GM18519 (cell line): ENCODE measurements at regions not wholly inside any gene's neighbourhood (a gene's known extent, or its start where the extent isn't known, plus 50 kb on each side); places are given as distances from the start of the nearest gene placed in this dataset.

ENCODE experiments used
- ATAC-seq: cut with Tn5 transposase; IDR thresholded peaks from one replicate; pipeline ENCODE4 v1.9.1; 2021; ENCODE audit warnings: mild to moderate bottlenecking, moderate library complexity; ENCODE audit not compliant: unreplicated experiment, low FRiP score

DNA sequence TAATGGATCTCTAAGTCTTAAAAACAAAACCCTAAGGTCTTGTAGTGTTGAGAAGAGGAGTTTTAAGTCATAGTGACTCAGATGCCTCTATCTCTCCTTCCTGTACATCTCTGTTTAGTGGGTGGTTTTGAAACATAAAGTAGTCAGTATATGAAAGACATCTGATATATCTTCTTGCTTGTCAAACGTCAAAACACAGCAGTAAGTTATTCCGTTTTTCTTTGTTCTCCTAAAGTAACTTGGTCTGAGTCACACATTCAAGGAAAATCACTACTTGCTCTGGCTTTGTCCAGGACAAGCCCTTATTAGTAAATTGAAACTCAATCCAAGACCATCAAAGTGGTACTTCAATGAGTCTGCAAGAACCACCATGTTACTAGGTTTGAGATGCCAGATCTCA lies 1172.5 kb downstream of the BCL11B start:
- ATAC-seq = no peak

DNA sequence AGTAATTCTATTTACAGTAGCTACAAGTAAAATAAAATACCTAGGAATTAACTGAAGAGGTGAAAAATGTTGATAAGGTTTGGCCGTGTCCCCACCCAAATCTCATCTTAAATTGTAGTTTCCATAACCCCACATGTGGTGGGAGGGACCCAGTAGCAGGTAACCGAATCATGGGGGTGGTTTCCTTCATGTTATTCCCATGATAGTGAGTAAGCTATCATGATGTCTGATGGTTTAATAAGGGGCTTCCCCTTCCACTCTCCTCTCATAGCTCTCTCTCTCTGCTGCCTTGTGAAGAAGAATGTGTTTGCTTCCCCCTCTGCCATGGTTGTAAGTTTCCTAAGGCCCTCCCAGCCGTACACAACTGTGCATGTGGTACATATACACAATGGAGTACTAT lies 1170.7 kb downstream of the BCL11B start:
- no peak for ATAC-seq

DNA sequence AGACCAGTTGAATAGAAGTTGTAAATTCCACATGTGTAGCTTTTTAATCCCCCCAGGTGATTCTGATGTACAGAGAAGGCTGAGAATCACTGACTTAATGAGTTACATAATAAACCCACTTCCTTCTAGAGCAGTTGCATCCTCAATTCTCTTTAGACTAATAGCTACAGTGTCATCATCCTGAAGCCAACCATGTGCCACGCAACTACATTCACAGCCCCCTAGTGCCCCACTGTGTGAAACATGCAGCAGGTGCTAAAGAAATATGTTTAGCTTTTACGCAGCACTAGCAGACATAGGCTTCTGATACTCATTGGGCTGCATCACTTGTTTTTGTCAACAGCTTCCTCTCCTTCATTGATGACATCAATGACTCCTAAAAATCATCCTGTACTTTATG lies 1168.3 kb downstream of the BCL11B start:
- ATAC-seq = no peak

DNA sequence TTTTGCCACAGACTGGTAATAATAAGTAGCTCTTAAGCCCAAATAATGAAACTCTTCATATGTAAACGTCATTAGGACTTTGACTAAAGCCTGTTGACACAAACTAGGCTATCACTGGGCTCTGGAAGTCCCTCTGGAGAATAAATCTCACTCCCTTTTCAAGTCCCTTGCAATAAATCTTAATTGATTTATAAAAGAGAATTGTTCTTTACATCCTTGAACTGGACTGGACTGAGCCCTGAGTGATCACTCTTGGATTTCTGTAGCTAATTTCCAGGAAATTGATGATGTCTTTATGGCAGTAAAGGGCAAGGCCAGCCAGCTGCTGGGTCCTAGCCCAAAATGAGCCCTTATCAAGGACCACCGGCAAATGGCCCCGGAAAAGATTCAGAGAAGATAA lies 1162.7 kb downstream of the BCL11B start:
- ATAC-seq = no peak

DNA sequence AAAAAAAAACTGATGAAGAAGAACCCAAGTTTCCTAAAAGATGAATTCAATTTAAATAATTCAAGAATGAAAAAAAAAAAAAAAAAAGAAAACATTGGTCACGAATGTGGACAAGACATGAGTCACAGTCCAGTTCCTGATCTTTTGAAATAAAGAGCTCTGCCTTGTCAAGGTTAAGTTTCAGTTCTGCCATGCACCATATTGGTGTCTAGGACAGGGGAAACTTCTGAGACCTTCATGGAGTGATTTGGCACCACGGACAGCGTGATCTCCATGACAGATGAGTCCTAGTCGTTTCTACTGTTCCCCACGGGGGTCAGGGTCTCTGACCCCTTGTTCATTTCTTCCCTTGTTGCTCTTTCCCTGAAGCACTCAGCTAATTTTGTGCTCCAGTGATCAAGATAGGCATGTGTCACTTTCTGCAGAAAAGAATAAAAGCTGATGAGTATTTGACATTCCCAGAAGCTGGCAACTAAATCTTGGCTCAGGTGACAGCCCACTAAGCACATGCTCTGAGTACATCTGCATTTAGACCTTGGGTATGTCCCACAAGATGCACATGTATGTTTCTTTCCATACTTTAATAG lies 1159.7 kb downstream of the BCL11B start:
- ATAC-seq = no peak

DNA sequence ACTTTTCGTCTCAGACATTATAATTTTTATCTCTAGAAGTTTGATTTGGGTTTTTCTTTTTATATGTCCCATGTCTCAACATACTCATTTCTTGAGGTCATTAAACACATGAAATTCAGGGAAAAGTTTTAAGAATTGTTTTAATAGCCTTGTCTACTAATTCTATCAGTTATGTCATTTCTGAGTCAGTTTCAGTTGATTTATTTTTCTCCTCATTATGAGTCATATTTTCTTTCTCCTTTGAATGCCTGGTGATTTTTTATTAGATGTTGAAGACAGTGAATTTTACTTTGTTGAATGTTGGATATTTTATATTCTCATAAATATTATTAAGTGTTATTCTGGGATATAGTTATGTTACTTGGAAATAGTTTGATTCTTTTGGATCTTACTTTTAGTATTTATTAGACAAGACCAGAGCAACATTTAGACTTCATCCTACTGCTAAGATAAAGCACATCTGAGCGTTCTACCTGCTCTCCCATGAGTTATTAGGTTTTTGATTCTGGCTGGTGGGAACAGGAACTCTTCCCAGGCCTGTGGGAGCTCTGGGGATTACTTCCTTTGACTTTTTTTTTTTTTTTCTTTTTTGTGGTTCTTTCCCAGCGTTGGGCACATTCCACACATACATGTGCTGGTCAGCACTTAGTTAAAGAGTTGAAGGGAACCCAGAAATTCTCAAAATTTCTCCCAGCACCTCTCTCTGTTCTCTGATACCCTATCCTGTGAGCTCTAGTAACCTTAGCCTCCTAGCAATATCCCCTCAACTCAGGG lies 1157.7 kb downstream of the BCL11B start:
- no peak for ATAC-seq

DNA sequence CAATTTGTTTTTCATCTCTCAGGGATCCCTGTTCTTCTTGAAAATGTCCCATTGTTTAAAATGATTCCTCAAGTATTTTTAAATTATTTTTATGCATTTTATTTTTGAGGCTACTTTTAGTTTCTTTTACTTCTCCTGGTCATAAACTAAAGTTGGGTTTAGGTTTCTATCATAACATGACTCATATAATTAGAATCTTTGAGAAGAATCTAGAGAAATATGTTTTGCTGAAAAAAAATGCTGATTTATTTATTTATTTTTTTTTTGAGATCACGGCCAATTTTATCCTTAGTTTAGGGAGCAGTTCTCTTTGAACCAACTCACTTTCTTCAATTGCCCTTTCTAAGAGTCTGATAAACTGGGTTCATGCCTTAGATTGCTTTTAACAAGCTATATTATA lies 1157.1 kb downstream of the BCL11B start:
- ATAC-seq = no peak

DNA sequence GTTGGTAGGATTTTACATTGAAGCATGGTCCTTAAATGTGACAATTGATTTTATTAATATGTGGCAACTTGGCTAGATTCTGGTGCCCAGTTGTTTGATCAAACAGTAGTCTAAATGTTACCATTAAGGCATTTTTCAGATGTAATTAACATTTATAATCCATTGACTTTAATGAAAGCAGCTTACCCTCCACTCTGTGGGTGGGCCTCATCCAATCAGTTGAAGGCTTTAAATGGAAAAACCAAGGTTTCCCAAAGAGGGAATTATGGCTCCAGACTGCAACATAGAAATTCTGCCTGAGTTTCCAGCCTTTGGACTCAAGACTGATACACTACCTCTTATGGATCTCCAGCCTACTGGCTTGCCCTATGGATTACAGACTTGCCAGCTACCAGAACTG lies 1153.2 kb downstream of the BCL11B start:
- ATAC-seq = no peak

DNA sequence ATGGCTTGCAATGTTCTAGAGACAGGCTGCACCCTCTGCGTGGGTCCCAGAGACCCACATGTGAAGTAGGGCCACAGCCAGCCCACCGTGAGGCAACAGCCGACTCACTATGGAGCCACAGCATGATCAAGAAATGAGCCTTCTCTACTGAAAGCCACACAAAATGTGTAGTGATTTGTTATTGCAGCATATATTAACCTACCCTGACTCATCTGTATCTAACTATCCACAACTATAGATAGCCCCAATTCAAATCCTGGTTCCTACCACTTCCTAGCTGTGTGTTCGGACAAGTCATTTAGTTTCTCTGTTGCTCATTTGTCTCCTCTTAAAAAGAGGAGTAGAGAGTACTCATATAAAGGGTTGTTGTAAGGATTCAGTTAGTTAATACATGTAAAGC lies 1152.3 kb downstream of the BCL11B start:
- ATAC-seq = no peak

DNA sequence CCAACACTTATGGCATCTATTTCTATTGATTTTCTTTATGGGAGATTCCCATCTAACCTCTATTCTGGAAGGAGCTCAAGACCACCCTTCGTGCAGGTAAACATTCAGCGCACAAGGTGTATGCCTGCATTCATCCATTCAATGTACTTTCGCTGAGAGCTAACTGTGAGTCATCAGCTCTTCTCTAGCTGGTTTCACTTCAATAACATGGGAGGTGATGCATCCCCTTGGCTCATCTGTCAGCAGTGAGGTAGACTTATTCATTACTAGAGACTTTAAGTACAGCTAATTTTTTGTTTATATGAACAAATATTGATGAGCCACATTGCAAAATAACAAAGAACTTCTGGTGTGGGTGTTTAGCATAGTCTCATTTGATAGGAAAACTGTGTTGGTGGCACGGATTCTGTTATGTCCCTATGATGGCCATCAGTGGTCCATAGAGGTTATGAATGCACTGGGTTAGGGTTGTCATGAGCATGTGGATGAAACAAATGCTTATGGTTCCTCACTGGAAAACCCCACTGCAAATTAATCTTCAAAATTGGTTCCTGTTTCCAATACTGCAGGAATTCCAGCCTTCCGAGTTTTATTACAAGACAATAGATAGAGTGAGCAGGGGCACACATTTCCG lies 1151.0 kb downstream of the BCL11B start:
- ATAC-seq = no peak

DNA sequence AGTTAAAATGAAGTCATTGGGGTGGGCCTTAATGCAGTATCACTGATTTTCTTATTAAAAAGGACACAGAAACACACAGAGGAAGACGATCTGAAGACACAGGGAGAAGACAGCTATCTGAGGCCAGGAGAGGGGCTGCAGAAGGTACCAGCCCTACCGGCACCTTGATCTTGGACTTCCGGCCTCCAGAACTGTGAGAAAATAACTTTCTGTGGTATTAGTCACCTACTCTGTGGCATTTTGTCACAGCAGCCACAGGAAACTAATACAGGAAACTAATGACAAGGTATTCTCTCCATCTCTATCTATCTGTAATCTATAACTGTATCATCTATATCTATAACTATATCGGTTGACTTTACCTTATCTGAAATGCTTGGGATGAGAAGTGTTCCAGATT lies 1149.5 kb downstream of the BCL11B start:
- ATAC-seq = no peak

DNA sequence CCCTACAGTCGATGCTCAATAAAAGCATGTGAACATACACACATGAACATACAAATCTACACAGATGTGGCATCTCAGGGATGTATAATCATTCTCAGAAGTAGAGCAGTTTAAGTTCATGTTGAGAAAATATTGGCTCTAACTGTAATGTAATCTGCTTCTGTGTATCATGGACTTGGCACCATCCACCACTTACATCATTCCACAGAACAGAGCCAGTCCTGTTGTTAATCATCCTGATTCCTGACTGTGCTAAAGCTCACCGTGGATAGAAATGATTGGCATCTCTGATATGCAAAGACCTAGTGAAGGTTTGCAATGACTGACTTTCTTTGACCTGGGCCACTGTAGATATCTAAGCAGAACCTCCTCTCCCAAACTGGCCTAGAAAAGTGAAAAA lies 1141.3 kb downstream of the BCL11B start:
- no peak for ATAC-seq

DNA sequence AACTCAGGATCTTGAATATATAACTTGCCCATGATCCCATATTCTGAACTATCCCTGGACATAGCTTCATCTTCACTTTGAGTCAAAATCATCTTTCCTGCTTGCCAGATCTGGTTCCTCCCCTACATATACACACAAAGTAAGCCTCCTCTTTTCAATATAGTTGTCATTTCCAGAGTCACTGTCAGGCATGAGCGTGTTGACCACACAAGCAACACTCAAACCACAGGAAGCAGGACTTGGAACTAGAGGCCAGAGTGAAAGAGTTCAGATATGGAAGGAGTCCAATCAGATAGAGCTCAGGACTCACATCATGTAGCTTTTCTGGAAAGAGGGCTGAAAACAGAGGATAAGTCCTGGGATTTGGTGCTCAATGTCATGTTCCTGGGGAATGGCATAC lies 1140.6 kb downstream of the BCL11B start:
- ATAC-seq = no peak

DNA sequence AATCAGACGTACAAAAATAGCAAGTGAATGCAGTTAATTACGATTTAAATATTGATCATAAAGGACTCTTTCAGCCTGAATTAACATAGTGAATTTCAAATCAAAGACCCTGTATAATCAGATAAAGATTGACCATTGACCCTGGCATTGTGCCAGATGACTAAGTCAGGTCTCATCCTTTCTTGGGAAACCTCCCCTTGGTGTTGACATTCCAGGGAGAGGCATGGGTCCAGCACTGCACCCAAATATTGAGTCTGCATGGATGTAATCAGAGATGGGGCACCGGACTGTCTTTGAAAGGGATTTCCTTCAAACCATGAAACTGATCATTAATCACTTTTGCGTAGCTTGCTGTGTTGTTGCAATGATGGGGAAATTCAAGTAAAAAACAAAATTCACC lies 1138.2 kb downstream of the BCL11B start:
- ATAC-seq = no peak

DNA sequence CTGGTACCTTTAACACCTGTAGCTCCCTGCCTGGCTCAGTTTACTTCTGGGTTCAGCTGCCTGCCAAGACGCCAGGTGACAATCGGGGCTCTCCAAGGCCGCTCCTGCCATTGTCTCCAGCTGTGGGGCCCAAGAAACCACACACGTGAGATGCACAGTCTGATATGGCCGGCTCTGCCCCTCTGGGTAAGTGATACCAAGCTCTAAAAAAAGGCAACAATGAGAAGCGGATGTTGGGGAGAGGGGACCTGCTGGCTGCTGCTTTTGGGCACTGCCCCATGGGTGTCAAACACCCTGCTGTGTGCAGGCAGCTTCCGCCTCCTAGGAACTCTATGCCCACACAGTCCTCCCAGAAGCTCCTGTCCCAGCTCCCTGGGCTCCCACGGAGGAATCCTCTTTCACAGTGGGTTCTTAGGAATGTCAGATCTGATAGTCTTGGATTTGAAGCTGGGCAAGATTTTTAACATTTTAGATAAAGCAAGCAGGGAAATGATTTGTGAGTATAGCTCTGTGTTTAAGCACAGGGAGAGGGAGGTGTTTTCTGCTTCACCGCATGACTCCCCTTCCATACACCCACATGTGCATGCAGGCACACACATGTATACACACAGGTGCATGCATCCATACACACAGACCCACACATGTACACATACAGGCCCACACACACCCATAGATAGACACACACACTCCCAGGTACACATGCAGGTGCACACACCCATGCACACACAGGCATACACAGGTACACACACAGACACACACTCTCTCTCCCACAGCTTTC lies 1135.8 kb downstream of the BCL11B start:
- no peak for ATAC-seq

DNA sequence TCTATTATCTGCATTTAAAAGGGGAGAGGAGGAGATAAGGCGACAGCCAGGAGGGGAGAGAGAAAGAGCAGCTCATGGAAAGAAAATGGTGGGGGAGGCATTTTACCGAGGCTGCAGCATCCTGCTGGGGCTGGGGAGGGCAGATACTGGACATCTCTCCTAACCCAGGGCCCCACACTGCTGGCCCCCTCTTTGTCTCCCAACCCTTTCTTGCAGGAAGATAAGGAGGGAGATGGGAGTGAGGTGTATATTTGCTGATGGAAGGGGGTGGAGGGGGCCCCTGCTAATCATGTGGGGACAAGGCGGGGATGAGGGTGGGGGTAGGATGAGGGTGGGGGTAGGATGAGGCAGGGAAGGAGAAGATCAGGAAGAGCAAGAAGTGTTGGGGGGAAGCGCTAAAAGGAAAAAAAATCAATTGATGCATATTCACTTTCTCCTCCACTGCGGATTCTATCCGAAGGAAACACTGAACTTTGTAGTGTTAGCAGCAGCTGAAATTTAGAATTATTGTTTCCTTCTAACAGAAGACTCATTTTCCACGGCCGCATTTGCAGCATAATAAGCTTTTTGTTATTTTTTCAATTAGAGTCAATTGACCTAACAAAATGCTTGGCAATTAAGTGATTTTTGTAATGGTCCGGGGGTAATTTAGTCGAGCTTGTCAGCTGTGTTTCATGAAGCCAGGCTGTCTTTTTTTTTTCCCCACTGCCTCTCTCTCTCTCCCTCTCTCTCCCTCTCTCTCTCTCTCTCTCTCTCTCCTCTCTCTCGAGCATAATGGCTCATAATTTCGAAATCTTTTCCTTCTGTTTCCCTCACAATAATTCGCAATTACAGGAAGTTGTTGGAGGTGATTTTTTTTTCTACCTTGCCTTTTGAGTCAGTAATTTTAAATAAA lies 1134.6 kb downstream of the BCL11B start:
- ATAC-seq = no peak

DNA sequence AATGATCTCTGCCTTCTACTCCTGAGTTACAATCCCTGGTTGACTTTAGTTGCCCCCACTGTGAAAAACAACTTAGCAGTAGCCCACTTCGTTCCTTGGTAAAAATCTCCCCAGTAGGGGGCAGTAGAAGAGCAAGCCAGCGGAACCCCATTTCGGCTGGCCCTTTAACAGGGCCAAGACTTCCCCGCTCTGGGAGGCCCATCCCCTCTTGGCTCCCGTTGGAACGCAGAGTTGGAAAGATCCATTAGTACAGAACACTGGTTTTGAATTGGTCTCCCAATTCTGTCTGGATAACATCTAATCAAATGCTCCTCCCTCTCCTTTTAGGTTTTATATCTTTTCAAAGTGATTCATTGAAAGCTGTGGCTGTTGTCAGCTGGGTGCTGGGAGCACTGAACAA lies 1133.3 kb downstream of the BCL11B start:
- ATAC-seq = no peak

DNA sequence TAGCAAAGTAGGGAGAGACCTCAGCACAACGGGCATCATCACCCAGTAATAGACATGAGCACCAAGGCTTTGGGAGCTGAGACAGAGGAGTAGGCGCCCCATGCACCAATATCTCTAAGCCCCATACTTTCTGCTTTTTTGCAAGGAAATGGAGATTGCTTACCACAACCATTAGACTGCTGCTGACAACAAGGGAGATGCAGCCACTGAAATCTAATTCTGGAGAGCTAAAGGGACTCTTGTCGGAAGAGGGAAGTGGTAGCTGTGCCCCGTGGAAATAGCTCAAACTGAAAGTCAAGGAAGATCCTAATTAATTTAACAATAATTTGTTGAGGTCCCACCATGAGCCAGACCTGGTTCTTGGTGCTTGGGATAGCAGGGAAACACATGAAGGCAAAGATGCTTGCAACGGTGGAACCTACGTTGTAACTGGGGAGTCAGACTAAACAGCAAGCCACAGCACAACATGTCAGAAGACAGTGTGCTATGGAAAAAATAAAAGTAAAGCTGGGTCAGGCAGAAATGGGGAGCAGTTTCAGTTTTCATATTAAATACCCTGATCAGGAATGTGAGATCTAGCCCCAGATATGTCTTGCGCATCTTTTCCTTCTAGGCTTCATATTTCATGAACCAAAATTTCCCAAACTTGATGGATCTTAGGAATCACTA lies 1131.0 kb downstream of the BCL11B start:
- no peak for ATAC-seq

DNA sequence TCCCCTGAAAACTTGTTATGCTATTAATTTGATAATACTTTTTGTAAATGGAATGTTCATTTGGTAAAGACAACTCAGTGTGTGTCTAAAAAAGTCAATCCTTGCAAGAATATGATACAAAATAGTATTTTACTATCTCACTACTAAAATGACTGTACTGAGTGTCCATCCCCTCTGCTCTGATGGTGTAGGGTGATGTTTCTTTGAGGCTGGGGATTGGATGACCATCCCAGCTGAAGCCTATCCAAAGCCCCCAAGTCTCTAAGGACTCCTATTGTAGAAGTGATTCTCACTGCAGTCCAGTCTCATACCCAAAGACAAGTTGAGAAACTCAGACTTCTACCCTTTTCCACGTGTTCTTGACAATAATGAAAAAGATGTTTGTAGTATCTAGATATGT lies 1128.4 kb downstream of the BCL11B start:
- ATAC-seq = no peak

DNA sequence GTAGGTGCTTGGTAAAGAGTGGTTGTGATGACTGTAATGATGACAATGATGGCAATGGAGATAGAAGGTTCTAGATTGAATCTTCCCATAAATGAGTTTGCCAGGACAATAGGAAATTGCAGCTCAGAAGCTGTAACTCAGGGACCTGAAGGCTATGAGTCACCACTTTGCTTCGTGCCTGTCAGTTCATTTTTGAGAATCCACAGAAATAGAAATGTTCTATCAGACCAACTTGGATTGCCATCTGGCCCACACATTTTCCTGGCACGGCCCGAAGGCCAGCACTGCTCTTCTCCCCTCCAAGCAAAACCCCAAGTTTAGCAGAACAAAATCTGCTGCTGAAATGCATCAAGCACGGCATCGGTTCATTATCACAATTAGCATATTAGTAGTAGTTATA lies 1127.0 kb downstream of the BCL11B start:
- ATAC-seq = no peak
